ENCODE measurements at regions not wholly inside any gene's neighbourhood (a gene's known extent, or its start where the extent isn't known, plus 50 kb on each side); places are given as distances from the start of the nearest gene placed in this dataset.

GRCh38 chr11:70016666-70017367 is 61.3 kb upstream of the ANO1 start:
- Histone ChIP-seq H3F3A (ENCODE audit: insufficient read depth, low read length) (no peaks in the 10 kb centered on the region), H3K9me3 (ENCODE audit: low read length) (no peaks in the 10 kb centered on the region), H4K20me1 (ENCODE audit: insufficient read depth, low read length) (no peaks in the 10 kb centered on the region), H3K4me2 (ENCODE audit: low read length) (no peak overlapping the region), H3K4me3 (ENCODE audit: low read depth, low read length, poor library complexity, severe bottlenecking) (no peak overlapping the region), H3K27ac (ENCODE audit: low read depth, low read length, poor library complexity, severe bottlenecking) (no peak overlapping the region), H3K9ac (ENCODE audit: low read length) (no peak overlapping the region), H3K9me2 (ENCODE audit: low read depth, low read length) (no peaks in the 10 kb centered on the region), H3K36me3 (ENCODE audit: insufficient read depth, low read length) (no peaks in the 10 kb centered on the region), H3K79me2 (ENCODE audit: insufficient read depth, low read length) (no peaks in the 10 kb centered on the region), H2AFZ (ENCODE audit: low read length) (no peak overlapping the region), H3K4me1 (ENCODE audit: insufficient read depth, low read length, severe bottlenecking) (no peaks in the 10 kb centered on the region), H3K27me3 (ENCODE audit: insufficient read depth, low read length) (no peaks in the 10 kb centered on the region)
- TF ChIP-seq, protein P1, sequence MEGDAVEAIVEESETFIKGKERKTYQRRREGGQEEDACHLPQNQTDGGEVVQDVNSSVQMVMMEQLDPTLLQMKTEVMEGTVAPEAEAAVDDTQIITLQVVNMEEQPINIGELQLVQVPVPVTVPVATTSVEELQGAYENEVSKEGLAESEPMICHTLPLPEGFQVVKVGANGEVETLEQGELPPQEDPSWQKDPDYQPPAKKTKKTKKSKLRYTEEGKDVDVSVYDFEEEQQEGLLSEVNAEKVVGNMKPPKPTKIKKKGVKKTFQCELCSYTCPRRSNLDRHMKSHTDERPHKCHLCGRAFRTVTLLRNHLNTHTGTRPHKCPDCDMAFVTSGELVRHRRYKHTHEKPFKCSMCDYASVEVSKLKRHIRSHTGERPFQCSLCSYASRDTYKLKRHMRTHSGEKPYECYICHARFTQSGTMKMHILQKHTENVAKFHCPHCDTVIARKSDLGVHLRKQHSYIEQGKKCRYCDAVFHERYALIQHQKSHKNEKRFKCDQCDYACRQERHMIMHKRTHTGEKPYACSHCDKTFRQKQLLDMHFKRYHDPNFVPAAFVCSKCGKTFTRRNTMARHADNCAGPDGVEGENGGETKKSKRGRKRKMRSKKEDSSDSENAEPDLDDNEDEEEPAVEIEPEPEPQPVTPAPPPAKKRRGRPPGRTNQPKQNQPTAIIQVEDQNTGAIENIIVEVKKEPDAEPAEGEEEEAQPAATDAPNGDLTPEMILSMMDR (IDR thresholded peaks at IDR 0.05; ENCODE audit: low read length) = no peak
- no peak for TF ChIP-seq EZH2 (IDR thresholded peaks at IDR 0.05; ENCODE audit: borderline replicate concordance, low read length)

DNA sequence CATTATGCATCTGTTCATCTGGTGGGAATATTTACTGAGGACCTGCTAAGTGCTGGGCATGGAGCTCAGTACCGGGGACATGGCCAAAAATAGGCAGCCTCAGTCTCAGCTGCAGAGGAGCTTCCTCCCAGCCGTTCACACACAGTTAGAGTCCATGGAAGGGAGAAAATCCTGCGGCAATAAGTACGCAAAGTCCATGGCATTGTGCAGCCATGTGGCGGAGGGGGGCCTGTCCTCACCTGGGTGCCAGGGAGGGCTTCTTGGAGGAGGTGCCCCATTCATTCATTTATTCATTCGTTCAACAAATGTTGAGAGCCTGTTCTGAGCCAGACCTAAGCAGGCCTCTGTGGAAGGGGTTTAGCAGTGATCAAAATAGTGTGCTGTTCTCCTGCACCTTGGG is 59.3 kb upstream of the ANO1 start:
- Histone ChIP-seq H2AFZ (ENCODE audit: low read length) (no peak overlapping the region), H4K20me1 (ENCODE audit: insufficient read depth, low read length) (no peaks in the 10 kb centered on the region), H3K4me3 (ENCODE audit: low read depth, low read length, poor library complexity, severe bottlenecking) (no peak overlapping the region), H3K27ac (ENCODE audit: low read depth, low read length, poor library complexity, severe bottlenecking) (no peak overlapping the region), H3K4me2 (ENCODE audit: low read length) (no peak overlapping the region), H3K9me2 (ENCODE audit: low read depth, low read length) (no peaks in the 10 kb centered on the region), H3K79me2 (ENCODE audit: insufficient read depth, low read length) (no peaks in the 10 kb centered on the region), H3F3A (ENCODE audit: insufficient read depth, low read length) (no peaks in the 10 kb centered on the region), H3K9ac (ENCODE audit: low read length) (no peak overlapping the region), H3K4me1 (ENCODE audit: insufficient read depth, low read length, severe bottlenecking) (no peaks in the 10 kb centered on the region), H3K36me3 (ENCODE audit: insufficient read depth, low read length) (no peaks in the 10 kb centered on the region), H3K27me3 (ENCODE audit: insufficient read depth, low read length) (no peaks in the 10 kb centered on the region), H3K9me3 (ENCODE audit: low read length) (no peaks in the 10 kb centered on the region)
- TF ChIP-seq EZH2 (IDR thresholded peaks at IDR 0.05; ENCODE audit: borderline replicate concordance, low read length) = no peak
- TF ChIP-seq, protein P1 (IDR thresholded peaks at IDR 0.05; ENCODE audit: low read length) = no peak

- Histone ChIP-seq H3K36me3 (ENCODE audit: insufficient read depth, low read length) (no peaks in the 10 kb centered on the region), H4K20me1 (ENCODE audit: insufficient read depth, low read length) (no peaks in the 10 kb centered on the region), H3K4me2 (ENCODE audit: low read length) (no peak overlapping the region), H3K9me2 (ENCODE audit: low read depth, low read length) (no peaks in the 10 kb centered on the region), H3K9me3 (ENCODE audit: low read length) (no peaks in the 10 kb centered on the region), H3K27ac (ENCODE audit: low read depth, low read length, poor library complexity, severe bottlenecking) (no peak overlapping the region), H3K9ac (ENCODE audit: low read length) (no peak overlapping the region), H3K79me2 (ENCODE audit: insufficient read depth, low read length) (no peaks in the 10 kb centered on the region), H2AFZ (ENCODE audit: low read length) (no peak overlapping the region), H3K27me3 (ENCODE audit: insufficient read depth, low read length) (no peaks in the 10 kb centered on the region), H3K4me1 (ENCODE audit: insufficient read depth, low read length, severe bottlenecking) (no peaks in the 10 kb centered on the region), H3K4me3 (ENCODE audit: low read depth, low read length, poor library complexity, severe bottlenecking) (no peak overlapping the region), H3F3A (ENCODE audit: insufficient read depth, low read length) (no peaks in the 10 kb centered on the region)
- TF ChIP-seq EZH2 (IDR thresholded peaks at IDR 0.05; ENCODE audit: borderline replicate concordance, low read length) = no peak
- TF ChIP-seq, protein P1 (IDR thresholded peaks at IDR 0.05; ENCODE audit: low read length) = no peak
These were observed 58.5 kb upstream of the ANO1 start for GRCh38 chr11:70019576-70020011.

All from OCI-LY1 (cell line).